ENCODE measurements at regions not wholly inside any gene's neighbourhood (a gene's known extent, or its start where the extent isn't known, plus 50 kb on each side); places are given as distances from the start of the nearest gene placed in this dataset.

- no peak for TF ChIP-seq POLR2A (IDR thresholded peaks at IDR 0.05)
- TF ChIP-seq, protein P1, sequence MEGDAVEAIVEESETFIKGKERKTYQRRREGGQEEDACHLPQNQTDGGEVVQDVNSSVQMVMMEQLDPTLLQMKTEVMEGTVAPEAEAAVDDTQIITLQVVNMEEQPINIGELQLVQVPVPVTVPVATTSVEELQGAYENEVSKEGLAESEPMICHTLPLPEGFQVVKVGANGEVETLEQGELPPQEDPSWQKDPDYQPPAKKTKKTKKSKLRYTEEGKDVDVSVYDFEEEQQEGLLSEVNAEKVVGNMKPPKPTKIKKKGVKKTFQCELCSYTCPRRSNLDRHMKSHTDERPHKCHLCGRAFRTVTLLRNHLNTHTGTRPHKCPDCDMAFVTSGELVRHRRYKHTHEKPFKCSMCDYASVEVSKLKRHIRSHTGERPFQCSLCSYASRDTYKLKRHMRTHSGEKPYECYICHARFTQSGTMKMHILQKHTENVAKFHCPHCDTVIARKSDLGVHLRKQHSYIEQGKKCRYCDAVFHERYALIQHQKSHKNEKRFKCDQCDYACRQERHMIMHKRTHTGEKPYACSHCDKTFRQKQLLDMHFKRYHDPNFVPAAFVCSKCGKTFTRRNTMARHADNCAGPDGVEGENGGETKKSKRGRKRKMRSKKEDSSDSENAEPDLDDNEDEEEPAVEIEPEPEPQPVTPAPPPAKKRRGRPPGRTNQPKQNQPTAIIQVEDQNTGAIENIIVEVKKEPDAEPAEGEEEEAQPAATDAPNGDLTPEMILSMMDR (IDR thresholded peaks at IDR 0.05), result no peak
Measured at GRCh38 chr4:123216946-123217345, 179.6 kb upstream of the SPRY1 start.

Measured in adrenal gland (tissue), 5 donors.